ENCODE measurements at regions not wholly inside any gene's neighbourhood (a gene's known extent, or its start where the extent isn't known, plus 50 kb on each side); places are given as distances from the start of the nearest gene placed in this dataset.

DNA sequence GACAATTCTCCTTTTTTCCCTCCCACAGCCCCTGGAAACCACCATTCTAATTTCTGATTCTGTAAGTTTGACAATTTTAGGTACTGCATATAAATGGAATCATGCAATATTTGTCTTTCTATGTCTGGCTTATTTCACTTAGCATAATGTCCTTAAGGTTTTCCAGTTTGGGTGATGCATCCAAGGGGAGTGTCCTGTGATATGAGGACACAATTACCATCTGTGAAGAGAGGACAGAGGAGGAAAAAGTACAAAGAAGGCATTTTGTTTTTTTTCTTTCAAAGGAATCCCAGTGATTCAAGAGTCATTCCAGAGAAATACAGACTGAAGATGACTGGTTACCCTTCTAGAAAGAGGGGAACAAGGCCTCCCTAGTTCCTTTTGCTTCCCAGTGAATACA, 514.7 kb upstream of the TGFBR2 start:
- H3K36me3 ChIP-seq (ENCODE audit: control insufficient read depth, insufficient read depth, low read length): no peaks in the 10 kb centered on the region
- H3K9me3 ChIP-seq (ENCODE audit: control insufficient read depth, insufficient read depth, low read length): no peaks in the 10 kb centered on the region
- H3K9ac ChIP-seq (ENCODE audit: low read depth, low read length): no peak overlapping the region
- no peak overlapping the region for H3K4me3 ChIP-seq (ENCODE audit: low read depth, low read length)
- peaks cover 25% of the 10 kb centered on the region for H3K27me3 ChIP-seq (ENCODE audit: control insufficient read depth, insufficient read depth, low read length)
- peaks cover 3% of the 10 kb centered on the region for H3K4me1 ChIP-seq (ENCODE audit: control insufficient read depth, insufficient read depth, low read length)

DNA sequence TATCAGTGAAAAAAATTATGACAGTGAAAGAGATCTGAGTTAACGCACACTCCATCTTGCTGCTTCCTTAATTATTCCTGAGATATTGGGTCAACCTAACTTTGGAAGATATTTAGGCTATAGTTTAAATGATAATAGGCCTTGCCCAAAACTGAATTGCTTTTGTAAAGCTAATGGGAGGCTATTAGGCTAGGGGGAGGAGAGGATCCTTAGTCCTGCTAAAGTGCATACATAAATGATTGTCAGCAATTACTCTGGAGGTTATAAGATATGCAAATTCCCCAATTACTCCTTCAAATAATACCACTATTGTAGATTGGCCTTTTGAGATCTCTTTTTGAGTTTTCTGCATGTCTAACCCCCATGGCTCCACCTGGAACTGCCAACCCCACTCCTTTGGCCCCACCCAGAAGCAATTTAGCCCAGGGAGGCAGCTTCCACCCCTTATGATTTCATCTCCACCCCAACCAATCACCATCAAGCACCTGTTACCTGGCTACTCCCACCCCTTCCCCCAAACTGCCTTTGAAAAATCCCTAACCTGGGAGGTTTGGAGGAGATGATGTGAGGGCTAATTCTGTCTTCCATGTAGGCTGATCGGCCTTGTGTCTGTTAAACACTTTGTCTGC, 509.3 kb upstream of the TGFBR2 start:
- Histone ChIP-seq H3K9me3 (ENCODE audit: control insufficient read depth, insufficient read depth, low read length) (no peaks in the 10 kb centered on the region), H3K27me3 (ENCODE audit: control insufficient read depth, insufficient read depth, low read length) (no peaks in the 10 kb centered on the region), H3K9ac (ENCODE audit: low read depth, low read length) (no peak overlapping the region), H3K4me3 (ENCODE audit: low read depth, low read length) (no peak overlapping the region), H3K36me3 (ENCODE audit: control insufficient read depth, insufficient read depth, low read length) (no peaks in the 10 kb centered on the region), H3K4me1 (ENCODE audit: control insufficient read depth, insufficient read depth, low read length) (peaks cover 10% of the 10 kb centered on the region)

DNA sequence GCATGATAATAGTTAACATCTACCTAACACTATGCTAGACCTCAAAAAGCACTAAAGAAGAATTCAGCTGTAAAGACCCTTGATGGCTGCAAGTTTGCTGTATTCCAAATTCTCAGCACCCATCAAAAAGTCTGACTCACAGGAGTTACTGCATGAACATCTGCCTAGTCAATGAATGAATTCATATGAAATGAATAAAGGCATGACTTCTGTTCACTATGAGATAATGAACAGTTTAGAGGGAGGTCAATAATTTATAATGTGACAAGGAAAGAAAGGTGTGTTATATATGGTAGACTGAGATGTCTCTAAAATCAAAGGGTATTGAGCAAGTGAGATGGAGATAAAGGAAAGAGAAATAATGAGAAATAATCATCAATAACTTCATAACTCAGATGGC, 508.2 kb upstream of the TGFBR2 start:
- H3K36me3 ChIP-seq (ENCODE audit: control insufficient read depth, insufficient read depth, low read length): no peaks in the 10 kb centered on the region
- H3K9ac ChIP-seq (ENCODE audit: low read depth, low read length): no peak overlapping the region
- H3K27me3 ChIP-seq (ENCODE audit: control insufficient read depth, insufficient read depth, low read length): no peaks in the 10 kb centered on the region
- H3K9me3 ChIP-seq (ENCODE audit: control insufficient read depth, insufficient read depth, low read length): no peaks in the 10 kb centered on the region
- H3K4me1 ChIP-seq (ENCODE audit: control insufficient read depth, insufficient read depth, low read length): peaks cover 10% of the 10 kb centered on the region
- no peak overlapping the region for H3K4me3 ChIP-seq (ENCODE audit: low read depth, low read length)

GRCh38 chr3:30098653-30099455, 507.5 kb upstream of the TGFBR2 start:
- Histone ChIP-seq H3K4me1 (ENCODE audit: control insufficient read depth, insufficient read depth, low read length) (peaks cover 10% of the 10 kb centered on the region), H3K4me3 (ENCODE audit: low read depth, low read length) (no peak overlapping the region), H3K36me3 (ENCODE audit: control insufficient read depth, insufficient read depth, low read length) (no peaks in the 10 kb centered on the region), H3K27me3 (ENCODE audit: control insufficient read depth, insufficient read depth, low read length) (no peaks in the 10 kb centered on the region), H3K9ac (ENCODE audit: low read depth, low read length) (no peak overlapping the region), H3K9me3 (ENCODE audit: control insufficient read depth, insufficient read depth, low read length) (no peaks in the 10 kb centered on the region)

DNA sequence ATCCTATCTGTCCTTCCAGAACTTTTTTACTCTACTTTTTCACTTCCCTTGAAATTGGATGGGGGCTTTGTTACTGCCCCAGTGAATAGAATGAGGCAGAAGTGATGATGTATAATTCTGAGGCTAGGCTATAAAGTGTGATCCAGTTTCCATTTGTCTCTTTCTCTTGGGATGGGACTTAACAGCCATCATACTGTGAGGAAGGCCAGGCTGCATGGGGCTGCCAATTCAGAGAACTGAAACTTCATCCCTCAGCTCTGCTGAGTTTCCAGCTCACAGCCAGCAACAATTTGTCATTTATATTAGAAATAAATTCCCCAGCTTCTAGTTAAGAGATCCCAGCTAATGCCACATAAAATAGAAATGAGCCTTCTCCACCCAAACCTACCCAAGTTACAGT, 504.0 kb upstream of the TGFBR2 start:
- Histone ChIP-seq H3K27me3 (ENCODE audit: control insufficient read depth, insufficient read depth, low read length) (no peaks in the 10 kb centered on the region), H3K9me3 (ENCODE audit: control insufficient read depth, insufficient read depth, low read length) (no peaks in the 10 kb centered on the region), H3K36me3 (ENCODE audit: control insufficient read depth, insufficient read depth, low read length) (no peaks in the 10 kb centered on the region), H3K4me1 (ENCODE audit: control insufficient read depth, insufficient read depth, low read length) (peaks cover 10% of the 10 kb centered on the region), H3K9ac (ENCODE audit: low read depth, low read length) (no peak overlapping the region), H3K4me3 (ENCODE audit: low read depth, low read length) (no peak overlapping the region)

DNA sequence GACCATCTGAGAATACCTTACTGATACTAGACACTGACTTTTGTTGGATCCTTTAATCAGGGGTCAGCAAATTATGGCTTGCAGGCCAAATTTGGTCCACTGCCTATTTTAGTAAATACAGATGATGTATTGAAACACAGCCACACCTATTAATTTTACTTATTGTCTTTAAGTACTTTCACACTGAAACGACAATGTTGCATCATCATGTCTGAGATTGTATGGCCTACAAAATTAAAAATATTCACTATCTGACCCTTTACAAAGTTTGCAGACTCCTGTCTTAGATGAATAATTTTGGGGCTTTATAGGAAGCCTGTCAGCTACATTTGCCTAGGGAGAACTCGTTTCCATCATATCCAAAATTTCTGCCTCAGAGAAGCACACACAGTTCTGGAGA, 503.2 kb upstream of the TGFBR2 start:
- Histone ChIP-seq H3K4me3 (ENCODE audit: low read depth, low read length) (no peak overlapping the region), H3K4me1 (ENCODE audit: control insufficient read depth, insufficient read depth, low read length) (peaks cover 7% of the 10 kb centered on the region), H3K9ac (ENCODE audit: low read depth, low read length) (no peak overlapping the region), H3K9me3 (ENCODE audit: control insufficient read depth, insufficient read depth, low read length) (no peaks in the 10 kb centered on the region), H3K36me3 (ENCODE audit: control insufficient read depth, insufficient read depth, low read length) (no peaks in the 10 kb centered on the region), H3K27me3 (ENCODE audit: control insufficient read depth, insufficient read depth, low read length) (no peaks in the 10 kb centered on the region)

DNA sequence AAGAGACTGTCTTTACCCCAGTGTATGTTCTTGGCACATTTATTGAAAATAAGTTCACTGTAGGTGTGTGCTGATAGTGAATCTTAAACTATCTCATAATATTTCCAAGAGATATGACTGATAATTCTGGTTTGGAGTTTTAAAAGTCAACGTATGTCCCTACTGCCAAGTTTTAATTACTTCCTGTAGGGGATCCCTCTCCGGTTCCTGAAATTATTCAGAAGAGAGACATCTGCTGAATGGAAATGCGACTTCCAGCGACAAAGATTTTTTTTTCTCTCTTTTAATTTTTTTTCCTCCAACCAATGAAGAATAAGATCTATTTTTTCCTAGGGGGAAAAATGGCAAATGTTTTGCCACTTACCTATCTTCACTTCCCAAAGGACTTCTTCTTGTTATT, 498.9 kb upstream of the TGFBR2 start:
- Histone ChIP-seq H3K9me3 (ENCODE audit: control insufficient read depth, insufficient read depth, low read length) (no peaks in the 10 kb centered on the region), H3K36me3 (ENCODE audit: control insufficient read depth, insufficient read depth, low read length) (no peaks in the 10 kb centered on the region), H3K4me3 (ENCODE audit: low read depth, low read length) (no peak overlapping the region), H3K4me1 (ENCODE audit: control insufficient read depth, insufficient read depth, low read length) (no peaks in the 10 kb centered on the region), H3K9ac (ENCODE audit: low read depth, low read length) (no peak overlapping the region), H3K27me3 (ENCODE audit: control insufficient read depth, insufficient read depth, low read length) (no peaks in the 10 kb centered on the region)

DNA sequence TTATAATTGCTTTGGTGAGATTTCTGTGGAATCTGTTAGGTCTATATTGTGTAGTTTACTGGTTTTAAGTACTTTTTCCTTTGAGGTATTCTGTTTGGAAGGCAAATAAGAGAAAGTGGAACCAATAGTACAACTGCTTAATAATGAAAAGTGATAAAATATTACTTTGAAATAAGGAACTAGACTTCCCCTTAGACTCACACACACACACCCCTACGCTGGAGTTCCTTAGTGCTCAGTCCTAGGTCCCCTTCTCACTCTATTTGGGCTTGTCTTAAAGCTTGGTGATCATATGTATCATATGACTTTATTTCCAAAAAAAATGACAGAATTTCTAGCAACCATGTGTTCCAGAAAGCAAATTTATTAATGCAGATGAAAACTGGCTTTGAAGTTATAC, 494.0 kb upstream of the TGFBR2 start:
- H3K4me3 ChIP-seq (ENCODE audit: low read depth, low read length): no peak overlapping the region
- no peak overlapping the region for H3K9ac ChIP-seq (ENCODE audit: low read depth, low read length)

GRCh38 chr3:30112902-30113484, 493.4 kb upstream of the TGFBR2 start:
- H3K9ac ChIP-seq (ENCODE audit: low read depth, low read length): no peak overlapping the region
- no peaks in the 10 kb centered on the region for H3K4me1 ChIP-seq (ENCODE audit: control insufficient read depth, insufficient read depth, low read length)
- H3K27me3 ChIP-seq (ENCODE audit: control insufficient read depth, insufficient read depth, low read length): no peaks in the 10 kb centered on the region
- H3K4me3 ChIP-seq (ENCODE audit: low read depth, low read length): no peak overlapping the region
- no peaks in the 10 kb centered on the region for H3K36me3 ChIP-seq (ENCODE audit: control insufficient read depth, insufficient read depth, low read length)
- H3K9me3 ChIP-seq (ENCODE audit: control insufficient read depth, insufficient read depth, low read length): no peaks in the 10 kb centered on the region

More for the DNA sequence above, 494.0 kb upstream of the TGFBR2 start:
- Histone ChIP-seq H3K27me3 (ENCODE audit: control insufficient read depth, insufficient read depth, low read length) (no peaks in the 10 kb centered on the region), H3K9me3 (ENCODE audit: control insufficient read depth, insufficient read depth, low read length) (no peaks in the 10 kb centered on the region), H3K36me3 (ENCODE audit: control insufficient read depth, insufficient read depth, low read length) (no peaks in the 10 kb centered on the region), H3K4me1 (ENCODE audit: control insufficient read depth, insufficient read depth, low read length) (no peaks in the 10 kb centered on the region)

GRCh38 chr3:30113906-30114305, 492.5 kb upstream of the TGFBR2 start:
- Histone ChIP-seq H3K36me3 (ENCODE audit: control insufficient read depth, insufficient read depth, low read length) (no peaks in the 10 kb centered on the region), H3K4me3 (ENCODE audit: low read depth, low read length) (no peak overlapping the region), H3K4me1 (ENCODE audit: control insufficient read depth, insufficient read depth, low read length) (no peaks in the 10 kb centered on the region), H3K27me3 (ENCODE audit: control insufficient read depth, insufficient read depth, low read length) (no peaks in the 10 kb centered on the region), H3K9me3 (ENCODE audit: control insufficient read depth, insufficient read depth, low read length) (no peaks in the 10 kb centered on the region), H3K9ac (ENCODE audit: low read depth, low read length) (no peak overlapping the region)

DNA sequence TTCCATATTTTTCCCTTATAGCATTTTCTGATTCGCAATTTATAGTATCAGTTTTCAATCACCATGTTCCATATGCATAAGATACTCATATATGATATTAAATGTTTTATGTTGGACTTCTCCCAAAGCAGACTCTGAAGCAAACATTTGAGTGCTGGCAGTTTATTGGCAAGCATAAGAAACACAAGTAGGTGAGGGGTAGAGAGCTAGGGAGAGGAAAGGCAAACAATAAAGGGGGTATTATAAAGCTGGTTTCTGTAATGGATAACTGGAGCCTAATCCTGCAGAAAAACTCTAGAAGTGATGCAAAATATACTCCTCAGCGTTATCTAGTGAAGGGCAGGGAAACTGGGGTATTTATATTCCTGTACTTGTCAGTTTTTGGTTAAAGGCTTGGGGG, 491.5 kb upstream of the TGFBR2 start:
- Histone ChIP-seq H3K27me3 (ENCODE audit: control insufficient read depth, insufficient read depth, low read length) (no peaks in the 10 kb centered on the region), H3K9ac (ENCODE audit: low read depth, low read length) (no peak overlapping the region), H3K9me3 (ENCODE audit: control insufficient read depth, insufficient read depth, low read length) (no peaks in the 10 kb centered on the region), H3K4me3 (ENCODE audit: low read depth, low read length) (no peak overlapping the region), H3K36me3 (ENCODE audit: control insufficient read depth, insufficient read depth, low read length) (no peaks in the 10 kb centered on the region), H3K4me1 (ENCODE audit: control insufficient read depth, insufficient read depth, low read length) (no peaks in the 10 kb centered on the region)

DNA sequence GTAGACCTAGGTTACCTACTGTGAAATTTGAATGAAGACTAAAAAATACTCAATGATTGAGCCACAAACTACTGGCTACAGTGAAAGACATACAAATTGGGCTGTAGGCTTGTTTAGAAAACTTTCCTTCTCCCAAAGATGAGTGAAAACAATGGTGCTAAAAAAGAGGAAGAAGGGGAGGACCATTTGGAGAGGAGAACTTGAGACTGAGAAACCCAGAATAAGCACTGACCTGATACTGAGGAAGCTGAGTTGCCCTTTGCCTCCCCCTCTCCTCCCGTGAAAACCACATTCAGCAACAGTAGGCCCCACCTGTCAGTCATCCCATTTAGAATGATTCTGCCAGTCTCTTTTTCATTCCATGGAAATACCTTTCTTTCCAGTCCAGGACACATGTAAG, 484.0 kb upstream of the TGFBR2 start:
- no peaks in the 10 kb centered on the region for H3K36me3 ChIP-seq (ENCODE audit: control insufficient read depth, insufficient read depth, low read length)

More for the DNA sequence above, 484.0 kb upstream of the TGFBR2 start:
- H3K4me1 ChIP-seq (ENCODE audit: control insufficient read depth, insufficient read depth, low read length): no peaks in the 10 kb centered on the region
- no peaks in the 10 kb centered on the region for H3K27me3 ChIP-seq (ENCODE audit: control insufficient read depth, insufficient read depth, low read length)
- no peak overlapping the region for H3K9ac ChIP-seq (ENCODE audit: low read depth, low read length)
- no peak overlapping the region for H3K4me3 ChIP-seq (ENCODE audit: low read depth, low read length)
- H3K9me3 ChIP-seq (ENCODE audit: control insufficient read depth, insufficient read depth, low read length): no peaks in the 10 kb centered on the region
